HG02588 (cell line): ENCODE measurements at regions not wholly inside any gene's neighbourhood (a gene's known extent, or its start where the extent isn't known, plus 50 kb on each side); places are given as distances from the start of the nearest gene placed in this dataset.

Experiments
- ATAC-seq: cut with Tn5 transposase; IDR thresholded peaks from one replicate; pipeline ENCODE4 v1.9.1; 2021; ENCODE audit warnings: mild to moderate bottlenecking, moderate library complexity; ENCODE audit not compliant: unreplicated experiment

GRCh38 chr4:35124106-35124505, 1120.2 kb downstream of the ARAP2 start:
- ATAC-seq: no peak

- no peak for ATAC-seq
Observed at GRCh38 chr4:35125995-35126712, 1118.2 kb downstream of the ARAP2 start.

DNA sequence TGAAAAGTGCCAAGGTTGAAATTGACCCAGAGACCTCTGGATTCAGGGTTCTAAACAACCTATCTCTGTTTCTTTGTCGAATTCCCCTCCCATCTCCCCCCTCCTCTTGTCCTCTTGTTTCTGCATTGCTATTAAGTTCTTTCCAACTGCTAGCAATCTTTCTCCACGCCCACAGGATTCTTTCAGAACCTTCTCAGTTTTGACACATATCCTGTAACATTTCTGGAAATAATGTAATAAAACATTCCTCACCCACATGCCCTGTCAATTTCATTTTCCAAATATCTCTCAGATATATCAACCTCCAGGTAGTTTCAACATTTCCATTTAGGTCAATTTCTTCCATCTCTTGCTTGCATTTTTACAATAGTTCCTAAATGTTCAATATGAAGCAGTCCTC, 1105.9 kb downstream of the ARAP2 start:
- ATAC-seq: no peak

GRCh38 chr4:35147761-35148160, 1096.6 kb downstream of the ARAP2 start:
- no peak for ATAC-seq

GRCh38 chr4:35151816-35152572, 1092.3 kb downstream of the ARAP2 start:
- ATAC-seq: no peak

DNA sequence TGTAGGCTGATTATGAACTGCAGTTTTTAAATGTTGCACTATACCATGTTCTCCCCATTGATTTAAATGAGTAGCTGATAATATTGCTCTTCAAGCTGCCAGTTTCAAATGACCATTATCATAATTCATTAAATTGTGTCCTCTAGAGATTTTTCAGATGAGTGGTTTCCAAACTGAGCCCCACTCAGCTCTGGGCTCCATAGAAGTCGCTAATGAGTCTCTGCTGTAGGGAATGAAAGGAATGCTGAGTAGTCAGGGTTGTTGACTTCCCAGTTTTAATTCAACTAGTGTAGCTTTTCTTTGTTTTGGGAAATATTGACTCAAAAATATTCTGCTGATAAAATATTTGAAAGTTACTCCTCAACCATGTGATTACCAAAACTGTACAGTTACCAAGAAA, 1081.1 kb downstream of the ARAP2 start:
- ATAC-seq: no peak

GRCh38 chr4:35164063-35164462, 1080.3 kb downstream of the ARAP2 start:
- no peak for ATAC-seq

GRCh38 chr4:35166466-35166865, 1077.8 kb downstream of the ARAP2 start:
- ATAC-seq: no peak

DNA sequence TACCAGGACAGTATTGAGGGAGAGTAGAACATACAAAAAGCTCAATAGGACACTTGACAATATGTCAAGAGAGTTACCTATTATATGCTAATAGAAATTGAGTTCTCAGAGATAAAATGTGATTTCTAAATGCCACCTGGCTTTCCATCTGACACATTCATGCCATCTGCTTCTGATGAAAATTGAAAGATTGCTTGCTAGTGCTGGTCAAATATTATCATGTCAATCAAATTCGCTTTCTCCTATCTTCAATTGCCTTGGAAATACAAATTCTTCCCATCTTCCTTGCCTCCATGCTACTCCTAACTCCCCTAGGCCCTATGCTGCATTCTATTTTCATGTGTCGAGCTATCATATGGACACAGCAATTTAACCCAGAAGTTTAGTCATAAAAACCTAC, 1076.9 kb downstream of the ARAP2 start:
- no peak for ATAC-seq

DNA sequence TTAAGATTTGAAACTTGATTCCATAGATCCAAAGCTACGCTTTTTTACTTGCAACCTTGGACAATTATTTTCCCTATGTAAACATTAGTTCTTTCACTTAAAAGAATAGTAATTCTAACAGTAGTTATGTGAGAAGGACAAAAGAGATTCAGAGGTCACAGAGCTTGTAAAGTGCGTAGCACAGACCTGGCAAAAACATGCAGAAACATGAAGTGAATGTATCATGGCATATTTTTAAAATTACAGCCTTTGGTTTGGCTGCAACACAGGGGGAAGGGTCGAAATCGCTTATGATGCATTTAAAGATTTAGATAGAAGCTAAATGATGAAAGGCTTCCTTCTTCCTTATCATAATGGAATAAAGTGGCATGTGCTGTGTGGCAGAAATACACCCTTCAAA, 1068.8 kb downstream of the ARAP2 start:
- ATAC-seq: no peak

DNA sequence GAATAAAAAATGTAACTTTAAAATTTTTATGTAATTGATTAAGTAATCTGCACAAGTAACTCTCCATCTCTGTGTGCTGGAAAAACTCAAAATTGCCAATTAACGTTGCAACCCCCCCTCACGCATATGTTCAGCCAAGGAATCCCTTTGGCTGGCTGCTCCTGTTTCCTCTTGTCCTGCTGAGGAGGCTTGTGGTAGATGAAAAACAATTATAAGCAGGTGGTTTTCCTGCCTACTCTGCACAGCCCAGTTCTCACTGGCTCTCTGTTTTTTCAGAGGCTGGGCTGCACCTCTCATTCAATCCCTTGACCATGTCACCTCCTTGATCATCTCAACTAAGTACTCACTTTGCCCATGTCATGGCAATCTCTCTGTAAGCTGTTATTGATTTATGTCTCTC, 1068.4 kb downstream of the ARAP2 start:
- ATAC-seq: no peak

DNA sequence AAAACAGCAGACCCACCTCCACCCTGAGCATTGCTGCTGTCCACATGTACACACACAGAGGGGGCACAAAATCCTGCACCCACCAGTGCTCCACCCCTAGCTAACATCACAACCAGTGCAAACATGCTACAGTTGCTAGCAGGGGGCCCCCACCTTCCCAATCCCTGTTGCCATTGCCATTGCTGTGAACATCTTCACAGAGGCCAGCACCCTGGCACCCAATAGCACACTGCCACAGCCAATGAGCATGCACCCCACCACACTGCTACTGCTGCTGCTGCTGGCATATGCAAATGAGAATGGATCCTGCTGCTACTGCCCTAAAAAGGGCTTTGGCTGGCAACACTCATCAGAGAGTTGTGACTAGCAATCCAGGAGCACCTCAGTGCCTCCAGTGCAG, 1061.9 kb downstream of the ARAP2 start:
- ATAC-seq: no peak

- no peak for ATAC-seq
Observed at GRCh38 chr4:35189988-35190613, 1054.2 kb downstream of the ARAP2 start.

DNA sequence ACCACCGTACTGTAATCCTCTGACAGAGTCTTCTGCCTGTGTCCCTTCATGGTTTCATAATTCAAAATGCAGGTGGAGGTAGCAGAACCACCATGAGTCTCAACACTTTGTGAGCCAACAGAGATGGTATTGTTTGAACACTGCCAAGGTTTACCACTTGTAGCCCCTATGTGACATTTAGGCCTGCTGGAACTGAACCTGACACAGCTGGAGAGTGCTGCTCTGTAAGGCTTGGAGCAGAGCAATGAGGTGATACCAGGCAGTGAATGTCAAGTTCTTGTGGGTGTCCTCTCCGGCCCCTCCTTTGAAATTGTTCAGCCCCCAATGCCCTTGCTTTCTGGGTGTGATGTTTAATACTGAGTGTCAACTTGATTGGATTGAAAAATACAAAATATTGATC, 1042.9 kb downstream of the ARAP2 start:
- ATAC-seq: no peak

GRCh38 chr4:35216636-35217035, 1027.7 kb downstream of the ARAP2 start:
- no peak for ATAC-seq

GRCh38 chr4:35217331-35217730, 1027.0 kb downstream of the ARAP2 start:
- ATAC-seq: no peak

DNA sequence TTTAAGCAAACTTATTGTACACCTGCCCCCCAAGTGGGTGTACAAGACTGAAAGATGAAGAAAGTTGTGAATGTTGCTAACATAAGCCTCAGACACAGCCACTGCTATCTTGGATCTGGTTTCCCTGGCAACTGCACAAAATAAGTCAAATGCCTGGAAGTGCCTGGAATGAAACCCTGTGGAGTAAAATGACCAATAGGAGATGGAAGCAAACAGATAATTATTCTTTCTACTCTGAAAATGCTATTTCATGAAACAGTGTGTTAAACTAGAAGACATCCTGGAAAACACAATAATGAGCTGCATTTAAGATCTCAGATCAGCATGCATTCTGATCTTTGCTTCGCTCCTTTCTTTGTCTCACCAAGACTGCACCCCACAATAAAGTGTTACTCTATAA, 1016.0 kb downstream of the ARAP2 start:
- no peak for ATAC-seq

GRCh38 chr4:35229021-35229420, 1015.3 kb downstream of the ARAP2 start:
- no peak for ATAC-seq

DNA sequence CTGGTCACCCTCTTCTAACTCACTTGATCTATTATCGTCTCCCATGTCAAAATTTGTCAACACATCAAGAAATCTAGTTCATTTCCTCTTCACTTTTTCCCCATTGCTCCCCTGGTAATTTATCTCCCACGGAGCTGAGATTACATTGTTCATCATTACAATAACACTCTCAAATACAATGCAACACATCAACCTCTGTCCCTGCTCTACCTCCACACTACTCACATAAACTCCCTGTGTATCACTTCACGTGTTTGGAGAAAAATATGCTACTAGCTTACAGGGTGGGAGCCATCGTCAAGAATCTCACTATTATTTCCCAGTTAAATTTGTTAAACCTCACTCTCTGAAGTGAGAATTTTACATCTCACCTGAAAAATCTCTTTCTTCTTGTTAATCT, 1006.4 kb downstream of the ARAP2 start:
- ATAC-seq: no peak

DNA sequence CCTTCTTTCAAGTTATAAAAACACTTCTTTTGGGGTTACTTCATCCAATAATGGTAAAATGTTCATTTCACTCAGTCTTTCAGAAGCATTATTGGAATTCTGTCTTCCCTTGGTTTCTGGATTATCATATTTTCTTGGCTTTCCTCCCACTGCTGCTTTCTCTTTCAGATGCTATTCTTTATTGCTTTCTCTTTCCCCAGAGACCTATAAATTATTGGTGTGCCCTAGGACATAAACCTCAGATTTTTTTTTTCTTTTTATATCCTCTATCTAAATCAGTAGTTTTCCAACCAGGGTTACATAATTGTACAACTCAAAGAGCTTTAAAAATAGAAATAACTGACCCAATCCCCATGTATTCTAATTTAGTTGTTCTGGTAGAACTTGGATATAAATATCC, 1005.5 kb downstream of the ARAP2 start:
- no peak for ATAC-seq

- ATAC-seq: no peak
Observed at GRCh38 chr4:35246493-35246892, 997.8 kb downstream of the ARAP2 start.

DNA sequence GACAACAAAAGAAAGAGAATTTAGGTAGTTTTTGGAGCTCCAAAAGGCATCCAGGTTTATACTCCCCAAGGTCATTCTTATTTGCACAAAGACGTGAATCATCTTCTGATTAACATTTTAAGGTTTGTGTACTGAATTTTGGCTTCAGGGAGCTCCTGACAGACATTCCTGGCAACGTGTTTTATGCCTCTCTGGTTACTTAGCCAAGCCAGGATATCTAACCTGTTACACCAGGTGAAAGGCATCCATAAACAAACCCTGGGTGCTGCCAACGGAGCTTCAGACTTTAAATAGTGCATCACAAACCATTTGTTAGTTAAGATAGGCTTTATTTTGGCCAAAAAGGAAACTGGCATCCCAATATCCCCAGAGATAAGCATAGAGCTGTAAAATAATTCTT, 997.3 kb downstream of the ARAP2 start:
- no peak for ATAC-seq
